22Rv1 (cell line): ENCODE measurements at regions not wholly inside any gene's neighbourhood (a gene's known extent, or its start where the extent isn't known, plus 50 kb on each side); places are given as distances from the start of the nearest gene placed in this dataset.

Experiments used
- ZFX ChIP-seq: fragments of 450-650 bp; IDR thresholded peaks from 2 replicates; pipeline ENCODE4 v1.6.1; 2017; ENCODE audit warnings: antibody characterized with exemption, borderline replicate concordance
- TF ChIP-seq, protein P1 (sequence below): fragments of 450-650 bp; IDR thresholded peaks from 2 replicates; pipeline ENCODE4 v1.5.1; 2017; ENCODE audit warnings: mild to moderate bottlenecking

DNA sequence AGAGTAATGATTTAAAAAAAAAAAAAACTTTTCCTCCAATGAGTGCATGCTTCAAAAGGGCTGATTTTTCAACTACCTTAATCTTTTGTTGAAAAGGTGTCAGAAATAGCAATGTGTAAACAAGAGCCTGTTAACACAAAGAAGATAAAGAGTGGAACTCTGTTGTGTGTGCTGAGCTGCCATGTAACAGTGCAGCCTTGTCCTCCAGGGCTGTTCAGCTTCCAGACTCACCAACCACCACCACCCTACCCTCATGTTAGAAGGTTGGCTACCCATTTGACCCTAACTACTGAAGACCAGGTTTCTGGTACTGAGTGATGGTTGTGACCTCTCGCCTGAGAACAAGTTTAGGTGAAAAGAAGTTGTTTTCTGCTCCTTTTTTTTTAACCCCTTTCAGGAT lies 222.8 kb upstream of the TEX13C start:
- TF ChIP-seq, protein P1, sequence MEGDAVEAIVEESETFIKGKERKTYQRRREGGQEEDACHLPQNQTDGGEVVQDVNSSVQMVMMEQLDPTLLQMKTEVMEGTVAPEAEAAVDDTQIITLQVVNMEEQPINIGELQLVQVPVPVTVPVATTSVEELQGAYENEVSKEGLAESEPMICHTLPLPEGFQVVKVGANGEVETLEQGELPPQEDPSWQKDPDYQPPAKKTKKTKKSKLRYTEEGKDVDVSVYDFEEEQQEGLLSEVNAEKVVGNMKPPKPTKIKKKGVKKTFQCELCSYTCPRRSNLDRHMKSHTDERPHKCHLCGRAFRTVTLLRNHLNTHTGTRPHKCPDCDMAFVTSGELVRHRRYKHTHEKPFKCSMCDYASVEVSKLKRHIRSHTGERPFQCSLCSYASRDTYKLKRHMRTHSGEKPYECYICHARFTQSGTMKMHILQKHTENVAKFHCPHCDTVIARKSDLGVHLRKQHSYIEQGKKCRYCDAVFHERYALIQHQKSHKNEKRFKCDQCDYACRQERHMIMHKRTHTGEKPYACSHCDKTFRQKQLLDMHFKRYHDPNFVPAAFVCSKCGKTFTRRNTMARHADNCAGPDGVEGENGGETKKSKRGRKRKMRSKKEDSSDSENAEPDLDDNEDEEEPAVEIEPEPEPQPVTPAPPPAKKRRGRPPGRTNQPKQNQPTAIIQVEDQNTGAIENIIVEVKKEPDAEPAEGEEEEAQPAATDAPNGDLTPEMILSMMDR: no peak
- TF ChIP-seq ZFX: no peak
